Esophagus squamous epithelium (tissue), 4 donors: ENCODE measurements at regions not wholly inside any gene's neighbourhood (a gene's known extent, or its start where the extent isn't known, plus 50 kb on each side); places are given as distances from the start of the nearest gene placed in this dataset.

Experiments
- POLR2A ChIP-seq, 4 donors: fragments of 450-650 bp; IDR thresholded peaks; one replicate each; pipeline ENCODE4 v1.6.1; 2017; ENCODE audit warnings: antibody characterized with exemption in 4 of 4, mild to moderate bottlenecking in 4 of 4, moderate library complexity in 3 of 4
- TF ChIP-seq, protein P1 (sequence below), 6 experiments: fragments of 450-650 bp in 4 of 6; fragments of 200-600 bp in 2 of 6; sonication (generic) in 2 of 6; IDR thresholded peaks; one replicate each; pipeline ENCODE4 v1.5.1; 2016 to 2019; ENCODE audit warnings: antibody characterized with exemption in 6 of 6, mild to moderate bottlenecking in 4 of 6, moderate library complexity in 4 of 6

DNA sequence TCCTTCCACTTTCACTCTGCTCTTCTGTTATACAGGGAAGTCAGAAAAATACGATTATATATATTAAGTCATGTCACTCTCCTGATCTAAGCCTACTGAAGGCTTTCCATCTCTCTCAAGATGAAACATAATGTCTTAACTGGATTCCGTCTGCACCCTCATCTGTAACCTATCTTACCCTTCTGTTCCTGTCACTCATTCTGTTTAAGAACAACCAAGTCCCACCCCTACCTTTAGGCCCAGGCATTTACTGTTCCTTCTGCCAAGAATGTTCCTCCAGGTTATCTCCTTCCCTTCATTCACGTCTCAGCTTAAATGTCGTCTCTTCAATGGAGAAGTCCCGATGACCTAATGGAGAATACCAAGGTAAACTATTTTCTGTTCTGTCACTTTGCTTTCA, 1802.4 kb downstream of the MRPL39 start:
- TF ChIP-seq, protein P1, sequence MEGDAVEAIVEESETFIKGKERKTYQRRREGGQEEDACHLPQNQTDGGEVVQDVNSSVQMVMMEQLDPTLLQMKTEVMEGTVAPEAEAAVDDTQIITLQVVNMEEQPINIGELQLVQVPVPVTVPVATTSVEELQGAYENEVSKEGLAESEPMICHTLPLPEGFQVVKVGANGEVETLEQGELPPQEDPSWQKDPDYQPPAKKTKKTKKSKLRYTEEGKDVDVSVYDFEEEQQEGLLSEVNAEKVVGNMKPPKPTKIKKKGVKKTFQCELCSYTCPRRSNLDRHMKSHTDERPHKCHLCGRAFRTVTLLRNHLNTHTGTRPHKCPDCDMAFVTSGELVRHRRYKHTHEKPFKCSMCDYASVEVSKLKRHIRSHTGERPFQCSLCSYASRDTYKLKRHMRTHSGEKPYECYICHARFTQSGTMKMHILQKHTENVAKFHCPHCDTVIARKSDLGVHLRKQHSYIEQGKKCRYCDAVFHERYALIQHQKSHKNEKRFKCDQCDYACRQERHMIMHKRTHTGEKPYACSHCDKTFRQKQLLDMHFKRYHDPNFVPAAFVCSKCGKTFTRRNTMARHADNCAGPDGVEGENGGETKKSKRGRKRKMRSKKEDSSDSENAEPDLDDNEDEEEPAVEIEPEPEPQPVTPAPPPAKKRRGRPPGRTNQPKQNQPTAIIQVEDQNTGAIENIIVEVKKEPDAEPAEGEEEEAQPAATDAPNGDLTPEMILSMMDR (IDR thresholded peaks at IDR 0.05) = no peak
- TF ChIP-seq POLR2A (IDR thresholded peaks at IDR 0.05) = no peak
